ENCODE measurements at regions not wholly inside any gene's neighbourhood (a gene's known extent, or its start where the extent isn't known, plus 50 kb on each side); places are given as distances from the start of the nearest gene placed in this dataset.
"Not testable (repeated sequence)": the region's sequence is repeated elsewhere in the genome, so short reads cannot be mapped to it uniquely, and the experiment has no call there.

- Histone ChIP-seq H4K20me1 (ENCODE audit: insufficient read depth, low read length) (no peaks in the 10 kb centered on the region), H3K4me3 (ENCODE audit: low read length) (no peak overlapping the region), H3K27ac (ENCODE audit: low read length) (no peak overlapping the region), H3K9me2 (replicated peaks; ENCODE audit: insufficient read depth, low read length) (no peaks in the 10 kb centered on the region), H3K27me3 (replicated peaks; ENCODE audit: insufficient read depth, low read length) (no peaks in the 10 kb centered on the region), H3F3A (ENCODE audit: insufficient read depth, low read length) (no peaks in the 10 kb centered on the region), H3K9ac (ENCODE audit: low read length) (no peak overlapping the region), H3K4me1 (ENCODE audit: low read length) (no peaks in the 10 kb centered on the region), H2AFZ (ENCODE audit: low read length) (no peak overlapping the region), H3K79me2 (ENCODE audit: low read length) (no peaks in the 10 kb centered on the region), H3K4me2 (ENCODE audit: low read depth, low read length) (no peak overlapping the region), H3K36me3 (replicated peaks; ENCODE audit: insufficient read depth, low read length) (no peaks in the 10 kb centered on the region), H3K9me3 (replicated peaks; ENCODE audit: insufficient read depth, low read length) (no peaks in the 10 kb centered on the region)
- TF ChIP-seq EZH2 (optimal IDR thresholded peaks at IDR 0.05; ENCODE audit: low read depth, low read length) = no peak
- TF ChIP-seq EZH2phosphoT487 (IDR thresholded peaks at IDR 0.05; ENCODE audit: low read length) = no peak
- no peak for TF ChIP-seq CTCF (IDR thresholded peaks at IDR 0.05; ENCODE audit: low read length)
- DNase-seq = no peak
These were observed 318.9 kb upstream of the RND3 start for GRCh38 chr2:150806336-150806735.

GRCh38 chr2:150803689-150804398 lies 316.4 kb upstream of the RND3 start:
- no peaks in the 10 kb centered on the region for H3K27me3 ChIP-seq (replicated peaks; ENCODE audit: insufficient read depth, low read length)
- no peaks in the 10 kb centered on the region for H3F3A ChIP-seq (ENCODE audit: insufficient read depth, low read length)
- H3K4me1 ChIP-seq (ENCODE audit: low read length) = no peaks in the 10 kb centered on the region
- no peak for DNase-seq
- TF ChIP-seq EZH2 (optimal IDR thresholded peaks at IDR 0.05; ENCODE audit: low read depth, low read length) (no peak), CTCF (IDR thresholded peaks at IDR 0.05; ENCODE audit: low read length) (no peak), EZH2phosphoT487 (IDR thresholded peaks at IDR 0.05; ENCODE audit: low read length) (no peak)
- no peak overlapping the region for H3K27ac ChIP-seq (ENCODE audit: low read length)
- H3K4me2 ChIP-seq (ENCODE audit: low read depth, low read length) = no peak overlapping the region
- H2AFZ ChIP-seq (ENCODE audit: low read length) = no peak overlapping the region
- no peaks in the 10 kb centered on the region for H3K9me3 ChIP-seq (replicated peaks; ENCODE audit: insufficient read depth, low read length)
- no peaks in the 10 kb centered on the region for H3K79me2 ChIP-seq (ENCODE audit: low read length)
- no peak overlapping the region for H3K9ac ChIP-seq (ENCODE audit: low read length)
- no peak overlapping the region for H3K4me3 ChIP-seq (ENCODE audit: low read length)
- no peaks in the 10 kb centered on the region for H3K36me3 ChIP-seq (replicated peaks; ENCODE audit: insufficient read depth, low read length)
- no peaks in the 10 kb centered on the region for H3K9me2 ChIP-seq (replicated peaks; ENCODE audit: insufficient read depth, low read length)
- H4K20me1 ChIP-seq (ENCODE audit: insufficient read depth, low read length) = no peaks in the 10 kb centered on the region

GRCh38 chr2:150802635-150803034 lies 315.2 kb upstream of the RND3 start:
- TF ChIP-seq EZH2phosphoT487 (IDR thresholded peaks at IDR 0.05; ENCODE audit: low read length) (no peak), EZH2 (optimal IDR thresholded peaks at IDR 0.05; ENCODE audit: low read depth, low read length) (no peak), CTCF (IDR thresholded peaks at IDR 0.05; ENCODE audit: low read length) (no peak)
- no peaks in the 10 kb centered on the region for H3K9me2 ChIP-seq (replicated peaks; ENCODE audit: insufficient read depth, low read length)

GRCh38 chr2:150796236-150796635 lies 308.8 kb upstream of the RND3 start:
- H3K9me2 ChIP-seq (replicated peaks; ENCODE audit: insufficient read depth, low read length); DNase-seq; H3K36me3 ChIP-seq (replicated peaks; ENCODE audit: insufficient read depth, low read length); H2AFZ ChIP-seq (ENCODE audit: low read length); H3F3A ChIP-seq (ENCODE audit: insufficient read depth, low read length); H3K4me1 ChIP-seq (ENCODE audit: low read length); H3K4me2 ChIP-seq (ENCODE audit: low read depth, low read length); H3K79me2 ChIP-seq (ENCODE audit: low read length); H3K27me3 ChIP-seq (replicated peaks; ENCODE audit: insufficient read depth, low read length); H3K4me3 ChIP-seq (ENCODE audit: low read length); H3K27ac ChIP-seq (ENCODE audit: low read length); H3K9me3 ChIP-seq (replicated peaks; ENCODE audit: insufficient read depth, low read length); H3K9ac ChIP-seq (ENCODE audit: low read length); H4K20me1 ChIP-seq (ENCODE audit: insufficient read depth, low read length): not testable (repeated sequence)

More at GRCh38 chr2:150802635-150803034, 315.2 kb upstream of the RND3 start:
- H3K4me3 ChIP-seq (ENCODE audit: low read length) = no peak overlapping the region
- no peak overlapping the region for H3K9ac ChIP-seq (ENCODE audit: low read length)
- H3K4me1 ChIP-seq (ENCODE audit: low read length) = no peaks in the 10 kb centered on the region
- H3K4me2 ChIP-seq (ENCODE audit: low read depth, low read length) = no peak overlapping the region
- no peaks in the 10 kb centered on the region for H3K79me2 ChIP-seq (ENCODE audit: low read length)
- no peaks in the 10 kb centered on the region for H3K9me3 ChIP-seq (replicated peaks; ENCODE audit: insufficient read depth, low read length)
- no peaks in the 10 kb centered on the region for H3K36me3 ChIP-seq (replicated peaks; ENCODE audit: insufficient read depth, low read length)
- no peak overlapping the region for H2AFZ ChIP-seq (ENCODE audit: low read length)
- H3K27me3 ChIP-seq (replicated peaks; ENCODE audit: insufficient read depth, low read length) = no peaks in the 10 kb centered on the region
- H3K27ac ChIP-seq (ENCODE audit: low read length) = no peak overlapping the region
- no peak for DNase-seq
- H4K20me1 ChIP-seq (ENCODE audit: insufficient read depth, low read length) = no peaks in the 10 kb centered on the region
- H3F3A ChIP-seq (ENCODE audit: insufficient read depth, low read length) = no peaks in the 10 kb centered on the region
